SU-DHL-6 (cell line): ENCODE measurements at regions not wholly inside any gene's neighbourhood (a gene's known extent, or its start where the extent isn't known, plus 50 kb on each side); places are given as distances from the start of the nearest gene placed in this dataset.

Experiments used
- H2AFZ ChIP-seq: fragments of 200-600 bp; sonication (generic); 2 replicates; pipeline ENCODE4 v1.6.1; 2014; ENCODE audit warnings: low read depth, mild to moderate bottlenecking, moderate library complexity, mixed read lengths, antibody characterized with exemption, low read length; ENCODE audit not compliant: severe bottlenecking
- H3F3A ChIP-seq: fragments of 200-600 bp; shearing (Covaris generic); 2 replicates; pipeline ENCODE4 v1.6.0; 2016; ENCODE audit warnings: antibody characterized with exemption, mild to moderate bottlenecking; ENCODE audit not compliant: insufficient read depth
- H3K27ac ChIP-seq: fragments of 200-600 bp; sonication (generic); 2 replicates; pipeline ENCODE4 v1.5.1; 2016; ENCODE audit warnings: low read depth, mild to moderate bottlenecking, low read length, moderate library complexity, mixed read lengths
- H3K27me3 ChIP-seq: fragments of 200-600 bp; sonication (generic), shearing (Covaris generic); 2 replicates; pipeline ENCODE4 v1.6.0; 2014; ENCODE audit warnings: mild to moderate bottlenecking, low read length
- H3K36me3 ChIP-seq: fragments of 200-600 bp; sonication (generic); 2 replicates; pipeline ENCODE4 v1.6.1; 2014; ENCODE audit warnings: mild to moderate bottlenecking, low read length, mixed read lengths
- H3K4me2 ChIP-seq: fragments of 300-600, 200-600 bp; shearing (Covaris generic), sonication (generic); 2 replicates; pipeline ENCODE4 v1.6.0; 2014; ENCODE audit warnings: low read length, low read depth, mild to moderate bottlenecking; ENCODE audit not compliant: poor library complexity, severe bottlenecking
- H3K4me3 ChIP-seq: fragments of 200-600 bp; sonication (generic); 2 replicates; pipeline ENCODE4 v1.5.1; 2014; ENCODE audit warnings: antibody characterized with exemption, low read length, mild to moderate bottlenecking, mixed read lengths; ENCODE audit not compliant: insufficient read depth, poor library complexity, severe bottlenecking
- H3K79me2 ChIP-seq: fragments of 200-600 bp; sonication (generic); 2 replicates; pipeline ENCODE4 v1.6.1; 2014; ENCODE audit warnings: mild to moderate bottlenecking, low read length, moderate library complexity; ENCODE audit not compliant: insufficient read depth
- H3K9ac ChIP-seq: fragments of 200-600 bp; sonication (generic); 2 replicates; pipeline ENCODE4 v1.7.0; 2014; ENCODE audit warnings: mild to moderate bottlenecking, low read length
- H3K9me2 ChIP-seq: fragments of 200-600 bp; sonication (generic); replicated peaks from 2 replicates; pipeline ENCODE4 v1.6.1; 2014; ENCODE audit warnings: low read length; ENCODE audit not compliant: insufficient read depth
- H3K9me3 ChIP-seq: fragments of 200-600 bp; sonication (generic); 2 replicates; pipeline ENCODE4 v1.6.1; 2014; ENCODE audit warnings: low read length, mixed read lengths; ENCODE audit not compliant: insufficient read depth
- H4K20me1 ChIP-seq: fragments of 200-600 bp; sonication (generic); 2 replicates; pipeline ENCODE4 v1.6.1; 2014; ENCODE audit warnings: low read depth, mild to moderate bottlenecking, antibody characterized with exemption, low read length, moderate library complexity, mixed read lengths
- CTCF ChIP-seq: fragments of 200-600 bp; sonication (generic); IDR thresholded peaks from one replicate; pipeline ENCODE4 v1.5.1; 2017; ENCODE audit warnings: antibody characterized with exemption, mild to moderate bottlenecking, low read length, moderate library complexity; ENCODE audit not compliant: insufficient read depth, poor library complexity, severe bottlenecking
- EZH2phosphoT487 ChIP-seq: fragments of 200-600 bp; sonication (generic), shearing (Covaris generic); conservative IDR thresholded peaks from 2 replicates; pipeline ENCODE4 v1.6.1; 2018; ENCODE audit warnings: mild to moderate bottlenecking, antibody characterized with exemption, low read length, moderate library complexity, mixed read lengths

- Histone ChIP-seq H3K9me2 (no peaks in the 10 kb centered on the region), H3K4me2 (no peak overlapping the region), H2AFZ (no peak overlapping the region), H3K9ac (no peak overlapping the region), H3K79me2 (no peaks in the 10 kb centered on the region), H3K36me3 (no peaks in the 10 kb centered on the region), H3K27ac (no peak overlapping the region), H4K20me1 (no peaks in the 10 kb centered on the region), H3K4me3 (no peak overlapping the region), H3K27me3 (no peaks in the 10 kb centered on the region), H3K9me3 (no peaks in the 10 kb centered on the region), H3F3A (no peaks in the 10 kb centered on the region)
- no peak for TF ChIP-seq EZH2phosphoT487
- no peak for TF ChIP-seq CTCF
Observed at GRCh38 chr4:114116861-114117260, 137.4 kb upstream of the ARSJ start.

- Histone ChIP-seq H3F3A (no peaks in the 10 kb centered on the region), H3K36me3 (no peaks in the 10 kb centered on the region), H3K9ac (no peak overlapping the region), H3K9me2 (no peaks in the 10 kb centered on the region), H3K27me3 (no peaks in the 10 kb centered on the region), H3K9me3 (no peaks in the 10 kb centered on the region), H3K79me2 (no peaks in the 10 kb centered on the region), H3K4me2 (no peak overlapping the region), H4K20me1 (no peaks in the 10 kb centered on the region), H3K27ac (no peak overlapping the region), H3K4me3 (no peak overlapping the region), H2AFZ (no peak overlapping the region)
- no peak for TF ChIP-seq CTCF
- TF ChIP-seq EZH2phosphoT487, result no peak
Observed at GRCh38 chr4:114121221-114121620, 141.8 kb upstream of the ARSJ start.

- Histone ChIP-seq H3K9me3 (no peaks in the 10 kb centered on the region), H3K9ac (no peak overlapping the region), H3K4me3 (no peak overlapping the region), H3K27me3 (no peaks in the 10 kb centered on the region), H3K79me2 (no peaks in the 10 kb centered on the region), H3K4me2 (no peak overlapping the region), H2AFZ (peak overlapping the region; percentile 34), H3K9me2 (no peaks in the 10 kb centered on the region), H3K27ac (no peak overlapping the region), H4K20me1 (no peaks in the 10 kb centered on the region), H3K36me3 (no peaks in the 10 kb centered on the region), H3F3A (no peaks in the 10 kb centered on the region)
- TF ChIP-seq CTCF (no peak), EZH2phosphoT487 (no peak)
Observed at GRCh38 chr4:114132199-114132598, 152.8 kb upstream of the ARSJ start.
